GM06990 (cell line): ENCODE measurements at regions not wholly inside any gene's neighbourhood (a gene's known extent, or its start where the extent isn't known, plus 50 kb on each side); places are given as distances from the start of the nearest gene placed in this dataset.

ENCODE experiments used
- DNase-seq: peaks from one replicate; pipeline ENCODE4 v3.0.0-alpha.2; 2011; ENCODE audit not compliant: insufficient read length; ENCODE audit errors: extremely low read depth
- H3K27me3 ChIP-seq: replicated peaks from 2 replicates; pipeline ENCODE4 v1.6.0; 2011; ENCODE audit warnings: low read length; ENCODE audit not compliant: control insufficient read depth, insufficient read depth
- H3K36me3 ChIP-seq: 2 replicates; pipeline ENCODE4 v1.5.1; 2011; ENCODE audit warnings: low read length; ENCODE audit not compliant: control insufficient read depth, insufficient read depth
- H3K4me3 ChIP-seq: replicated peaks from 2 replicates; pipeline ENCODE4 v1.5.1; 2011; ENCODE audit warnings: low read depth, mild to moderate bottlenecking, control low read depth, low read length
- TF ChIP-seq, protein P1 (sequence below): IDR thresholded peaks from 2 replicates; pipeline ENCODE4 v1.5.1; 2011; ENCODE audit warnings: low read length, control low read depth, mild to moderate bottlenecking, inconsistent platforms; ENCODE audit not compliant: insufficient read depth, poor library complexity, severe bottlenecking

DNA sequence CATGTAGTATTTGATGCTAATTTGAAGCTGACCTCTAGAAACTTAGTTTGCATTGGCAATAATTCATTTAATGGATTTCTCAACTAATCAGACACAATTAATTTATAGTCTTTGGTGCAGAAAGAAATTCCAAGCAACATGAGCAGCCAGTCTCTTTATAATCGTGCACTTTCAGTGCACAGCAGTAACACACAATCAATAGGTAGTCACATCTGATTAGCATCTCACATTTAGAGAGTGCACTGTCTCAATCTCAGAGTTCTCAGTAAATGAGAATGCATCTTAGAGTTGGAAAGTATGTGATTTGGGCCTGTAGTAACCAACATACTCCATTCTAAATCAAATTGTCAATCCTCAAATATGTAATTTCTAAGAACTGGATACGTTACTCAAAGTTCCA, 377.6 kb downstream of the POM121L12 start:
- TF ChIP-seq, protein P1, sequence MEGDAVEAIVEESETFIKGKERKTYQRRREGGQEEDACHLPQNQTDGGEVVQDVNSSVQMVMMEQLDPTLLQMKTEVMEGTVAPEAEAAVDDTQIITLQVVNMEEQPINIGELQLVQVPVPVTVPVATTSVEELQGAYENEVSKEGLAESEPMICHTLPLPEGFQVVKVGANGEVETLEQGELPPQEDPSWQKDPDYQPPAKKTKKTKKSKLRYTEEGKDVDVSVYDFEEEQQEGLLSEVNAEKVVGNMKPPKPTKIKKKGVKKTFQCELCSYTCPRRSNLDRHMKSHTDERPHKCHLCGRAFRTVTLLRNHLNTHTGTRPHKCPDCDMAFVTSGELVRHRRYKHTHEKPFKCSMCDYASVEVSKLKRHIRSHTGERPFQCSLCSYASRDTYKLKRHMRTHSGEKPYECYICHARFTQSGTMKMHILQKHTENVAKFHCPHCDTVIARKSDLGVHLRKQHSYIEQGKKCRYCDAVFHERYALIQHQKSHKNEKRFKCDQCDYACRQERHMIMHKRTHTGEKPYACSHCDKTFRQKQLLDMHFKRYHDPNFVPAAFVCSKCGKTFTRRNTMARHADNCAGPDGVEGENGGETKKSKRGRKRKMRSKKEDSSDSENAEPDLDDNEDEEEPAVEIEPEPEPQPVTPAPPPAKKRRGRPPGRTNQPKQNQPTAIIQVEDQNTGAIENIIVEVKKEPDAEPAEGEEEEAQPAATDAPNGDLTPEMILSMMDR = no peak
- H3K4me3 ChIP-seq = no peak overlapping the region
- H3K27me3 ChIP-seq = no peaks in the 10 kb centered on the region
- no peak for DNase-seq
- H3K36me3 ChIP-seq = no peaks in the 10 kb centered on the region

DNA sequence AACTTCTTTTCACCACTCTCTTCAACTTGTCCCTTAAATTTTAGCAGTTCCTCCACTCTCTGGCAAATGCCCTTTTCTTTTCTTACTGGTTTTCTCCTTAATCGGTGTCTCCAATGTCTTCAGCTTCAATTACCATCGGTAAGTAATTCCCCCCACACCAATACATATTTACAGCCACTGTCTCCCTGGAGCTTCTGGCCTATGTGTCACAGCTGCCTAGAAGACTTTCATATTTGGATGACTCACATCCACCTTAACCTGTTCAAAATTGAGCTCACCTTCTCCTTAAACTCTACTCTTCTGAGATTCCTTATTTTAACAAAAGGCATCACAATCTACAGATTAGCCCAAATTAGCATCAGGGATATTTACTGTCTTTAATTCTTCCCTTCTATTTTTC, 380.4 kb downstream of the POM121L12 start:
- Histone ChIP-seq H3K27me3 (no peaks in the 10 kb centered on the region), H3K36me3 (no peaks in the 10 kb centered on the region), H3K4me3 (no peak overlapping the region)
- TF ChIP-seq, protein P1 = no peak
- no peak for DNase-seq

DNA sequence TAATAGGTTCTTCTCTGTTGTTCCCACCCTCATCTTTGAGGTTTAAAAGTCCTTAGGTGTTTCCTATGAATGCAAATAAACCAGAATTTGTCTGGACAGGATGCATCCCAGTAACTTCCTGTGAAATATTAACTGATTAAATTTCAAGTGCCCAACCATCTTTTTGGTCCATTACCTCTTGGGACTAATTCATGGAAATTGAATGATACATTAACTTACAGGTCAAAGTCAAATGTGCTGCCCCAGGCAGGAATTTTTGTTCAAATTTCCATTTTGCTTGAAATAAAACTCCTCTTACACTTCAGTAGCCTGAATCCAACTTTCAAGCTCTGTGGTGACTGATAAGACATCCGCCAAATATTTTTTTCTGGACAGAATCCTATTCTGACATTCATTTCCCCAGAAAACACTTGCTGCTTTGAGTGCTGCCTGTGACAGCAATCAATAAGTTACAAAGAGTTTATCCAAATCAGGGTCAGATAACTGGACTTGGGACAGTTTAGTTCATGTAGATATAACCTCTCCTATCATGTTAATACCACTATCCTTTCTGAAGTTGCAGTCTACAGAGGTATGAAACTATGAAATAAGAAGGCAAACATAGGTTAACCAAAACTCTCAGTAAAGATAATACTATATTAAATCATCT, 383.5 kb downstream of the POM121L12 start:
- TF ChIP-seq, protein P1 = no peak
- DNase-seq = no peak
- no peak overlapping the region for H3K4me3 ChIP-seq
- H3K27me3 ChIP-seq = no peaks in the 10 kb centered on the region
- no peaks in the 10 kb centered on the region for H3K36me3 ChIP-seq

DNA sequence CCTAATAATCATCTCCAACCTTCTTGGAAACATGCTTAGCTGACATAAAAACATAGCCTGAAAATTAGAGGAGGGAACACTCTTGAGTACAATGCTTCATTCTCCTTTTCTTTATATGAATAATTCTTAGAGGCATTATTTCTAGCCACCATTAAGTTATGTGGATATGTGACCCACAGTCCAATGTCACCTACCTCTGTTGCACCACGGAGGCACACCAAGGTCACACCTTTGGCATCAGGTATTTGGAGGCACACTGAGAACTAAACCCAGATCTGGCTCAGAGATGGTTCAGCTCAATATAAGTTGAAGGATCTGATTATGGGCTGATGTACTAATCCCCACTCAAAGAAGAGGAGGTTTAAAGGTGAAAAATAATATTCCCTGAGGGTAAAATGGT, 385.1 kb downstream of the POM121L12 start:
- TF ChIP-seq, protein P1 = no peak
- no peaks in the 10 kb centered on the region for H3K27me3 ChIP-seq
- H3K36me3 ChIP-seq = no peaks in the 10 kb centered on the region
- DNase-seq = no peak
- H3K4me3 ChIP-seq = no peak overlapping the region

DNA sequence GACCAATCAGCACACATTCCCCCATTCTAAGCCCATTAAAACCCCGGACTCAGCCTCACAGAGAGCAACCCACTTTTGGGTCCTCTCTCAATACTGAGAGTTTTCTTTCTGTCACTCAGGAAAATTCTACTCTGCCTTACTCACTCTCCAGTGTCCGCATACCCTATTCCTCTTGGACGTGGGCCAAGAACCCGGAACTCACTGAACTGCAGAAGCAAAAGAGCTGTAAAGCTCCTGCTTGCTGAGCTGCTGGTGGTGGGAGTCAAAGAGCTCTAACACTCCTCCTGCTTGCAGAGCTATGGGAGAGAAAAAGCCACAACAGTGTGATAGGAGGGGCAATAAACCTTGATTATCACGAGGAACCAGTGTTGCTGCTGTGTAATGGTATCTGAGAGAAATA, 386.9 kb downstream of the POM121L12 start:
- Histone ChIP-seq H3K27me3 (no peaks in the 10 kb centered on the region), H3K36me3 (no peaks in the 10 kb centered on the region), H3K4me3 (no peak overlapping the region)
- DNase-seq = no peak
- TF ChIP-seq, protein P1 = no peak
